ENCODE measurements at regions not wholly inside any gene's neighbourhood (a gene's known extent, or its start where the extent isn't known, plus 50 kb on each side); places are given as distances from the start of the nearest gene placed in this dataset.

DNA sequence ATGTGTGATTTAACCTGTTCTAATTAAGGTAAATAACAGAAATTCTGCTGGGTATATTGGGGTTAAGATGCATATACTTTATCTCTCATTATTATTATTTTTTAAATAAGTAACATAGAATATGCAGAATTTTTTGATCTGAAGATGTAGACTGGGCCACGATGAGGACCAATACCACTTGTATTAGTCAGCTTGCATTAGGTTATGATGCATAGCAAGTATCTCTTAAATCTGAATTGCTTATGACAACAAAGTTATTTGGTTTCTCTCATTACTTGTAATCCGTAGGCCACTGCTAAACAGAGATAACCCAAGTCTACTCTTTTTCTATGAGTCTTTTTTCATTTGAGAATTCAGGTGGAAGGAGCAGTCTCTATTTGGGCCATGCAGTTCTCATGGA, 145.5 kb upstream of the NOVA1 start:
- TF ChIP-seq, protein P1, sequence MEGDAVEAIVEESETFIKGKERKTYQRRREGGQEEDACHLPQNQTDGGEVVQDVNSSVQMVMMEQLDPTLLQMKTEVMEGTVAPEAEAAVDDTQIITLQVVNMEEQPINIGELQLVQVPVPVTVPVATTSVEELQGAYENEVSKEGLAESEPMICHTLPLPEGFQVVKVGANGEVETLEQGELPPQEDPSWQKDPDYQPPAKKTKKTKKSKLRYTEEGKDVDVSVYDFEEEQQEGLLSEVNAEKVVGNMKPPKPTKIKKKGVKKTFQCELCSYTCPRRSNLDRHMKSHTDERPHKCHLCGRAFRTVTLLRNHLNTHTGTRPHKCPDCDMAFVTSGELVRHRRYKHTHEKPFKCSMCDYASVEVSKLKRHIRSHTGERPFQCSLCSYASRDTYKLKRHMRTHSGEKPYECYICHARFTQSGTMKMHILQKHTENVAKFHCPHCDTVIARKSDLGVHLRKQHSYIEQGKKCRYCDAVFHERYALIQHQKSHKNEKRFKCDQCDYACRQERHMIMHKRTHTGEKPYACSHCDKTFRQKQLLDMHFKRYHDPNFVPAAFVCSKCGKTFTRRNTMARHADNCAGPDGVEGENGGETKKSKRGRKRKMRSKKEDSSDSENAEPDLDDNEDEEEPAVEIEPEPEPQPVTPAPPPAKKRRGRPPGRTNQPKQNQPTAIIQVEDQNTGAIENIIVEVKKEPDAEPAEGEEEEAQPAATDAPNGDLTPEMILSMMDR (IDR thresholded peaks at IDR 0.05; ENCODE audit: low read depth, low read length, poor library complexity, severe bottlenecking) = no peak
- no peak for TF ChIP-seq EZH2phosphoT487 (IDR thresholded peaks at IDR 0.05; ENCODE audit: borderline replicate concordance, low read length)

Data from DOHH2 (cell line).